ENCODE measurements at regions not wholly inside any gene's neighbourhood (a gene's known extent, or its start where the extent isn't known, plus 50 kb on each side); places are given as distances from the start of the nearest gene placed in this dataset.

DNA sequence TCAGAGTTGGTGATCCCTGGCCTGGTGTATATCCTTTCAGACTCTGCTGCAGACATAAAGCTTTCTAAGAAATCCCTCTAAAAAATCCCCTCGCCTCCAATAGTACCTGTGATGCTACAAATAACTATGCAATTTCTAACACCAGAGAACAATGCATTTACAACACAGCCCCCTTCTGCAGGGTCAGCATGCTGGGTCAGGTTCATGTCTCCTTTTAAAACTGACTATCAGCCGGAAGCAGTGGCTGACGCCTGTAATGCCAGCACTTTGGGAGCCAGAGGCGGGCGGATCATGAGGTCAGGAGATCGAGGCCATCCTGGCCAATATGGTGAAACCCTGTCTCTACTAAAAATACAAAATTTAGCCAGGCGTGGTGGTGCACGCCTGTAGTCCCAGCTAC is 77.0 kb upstream of the SPATA12 start:
- no peak for DNase-seq

DNA sequence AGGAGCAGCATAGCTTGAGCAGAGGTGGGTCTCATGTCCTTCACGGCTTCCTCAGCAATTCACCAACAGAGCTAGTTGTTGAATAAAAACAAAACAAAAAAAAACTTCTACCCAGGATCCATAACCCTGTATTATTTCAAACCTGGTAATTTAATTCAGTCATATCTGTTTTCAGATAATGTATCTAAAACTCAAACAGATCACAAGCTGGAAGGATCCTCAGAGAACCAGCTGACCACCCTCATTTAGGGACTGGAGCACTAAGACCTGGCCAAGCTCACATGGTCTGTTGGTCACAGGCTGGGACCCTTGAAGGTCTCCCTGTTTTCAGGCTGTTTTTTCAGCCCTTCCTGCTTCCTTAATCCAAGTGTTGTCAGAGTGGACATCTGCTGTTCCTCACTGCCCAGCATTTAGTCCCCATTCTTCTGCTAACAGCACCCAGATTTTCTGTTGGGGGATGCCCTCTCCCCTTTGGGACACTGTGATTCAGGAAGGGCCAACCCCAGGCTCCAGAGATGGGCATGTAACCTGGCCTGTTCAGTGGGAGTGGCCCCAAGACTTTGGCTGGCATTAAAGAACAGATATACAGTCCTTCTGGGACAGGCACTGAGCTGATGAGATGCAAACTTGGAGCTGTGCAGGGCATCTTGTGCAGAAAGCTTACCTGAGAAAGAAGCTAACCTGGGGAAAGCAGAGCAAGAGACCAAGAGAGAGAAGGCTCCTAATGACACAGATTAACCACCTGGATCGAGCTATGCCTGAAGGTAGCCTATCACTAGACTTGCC is 78.8 kb upstream of the SPATA12 start:
- no peak for DNase-seq

DNA sequence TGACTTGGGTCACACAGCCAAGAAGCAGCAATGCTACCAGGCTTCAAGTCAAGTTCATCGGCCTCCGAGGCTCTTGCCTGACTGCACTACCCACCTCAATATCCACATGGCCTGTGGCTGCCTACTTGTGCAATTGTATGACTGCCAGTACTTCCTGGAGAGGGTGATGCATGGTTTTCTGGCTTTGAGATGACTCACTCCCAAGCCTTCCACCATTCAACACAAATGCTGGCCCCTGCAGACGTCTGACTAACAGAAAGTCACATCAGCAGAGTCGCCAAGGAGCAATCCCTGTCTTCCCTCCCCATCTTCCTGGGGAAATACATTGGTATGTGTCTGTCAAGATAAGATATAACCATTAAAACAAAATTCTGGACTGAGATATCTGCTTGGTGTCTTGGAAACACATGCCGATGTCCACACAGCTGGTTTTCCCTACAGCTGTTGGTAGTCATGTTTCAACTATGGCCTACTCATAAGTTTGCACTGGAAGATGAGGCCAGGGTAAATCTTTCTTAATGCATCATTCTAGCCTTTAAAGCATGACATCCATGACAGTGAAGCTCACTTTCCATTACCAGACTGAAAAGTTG is 79.6 kb upstream of the SPATA12 start:
- DNase-seq: peak; percentile 25

DNA sequence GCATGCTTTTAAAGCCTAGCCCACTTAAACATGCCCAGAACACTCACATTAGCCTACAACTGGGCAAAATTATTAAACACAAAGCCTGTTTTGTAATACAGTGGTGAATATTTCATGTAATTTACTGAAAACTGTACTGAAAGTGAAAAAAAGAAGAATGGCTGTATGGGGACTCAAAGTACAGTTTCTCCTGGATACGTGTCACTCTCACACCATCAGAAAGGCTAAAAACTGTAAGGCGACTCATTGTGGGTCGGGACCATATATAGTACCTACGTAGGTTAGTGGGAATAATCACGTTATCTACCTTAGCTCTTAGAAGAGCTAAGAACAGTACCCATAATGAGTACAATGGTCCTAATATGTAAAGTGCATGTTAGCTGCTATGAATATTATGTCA is 80.2 kb upstream of the SPATA12 start:
- DNase-seq: no peak

DNA sequence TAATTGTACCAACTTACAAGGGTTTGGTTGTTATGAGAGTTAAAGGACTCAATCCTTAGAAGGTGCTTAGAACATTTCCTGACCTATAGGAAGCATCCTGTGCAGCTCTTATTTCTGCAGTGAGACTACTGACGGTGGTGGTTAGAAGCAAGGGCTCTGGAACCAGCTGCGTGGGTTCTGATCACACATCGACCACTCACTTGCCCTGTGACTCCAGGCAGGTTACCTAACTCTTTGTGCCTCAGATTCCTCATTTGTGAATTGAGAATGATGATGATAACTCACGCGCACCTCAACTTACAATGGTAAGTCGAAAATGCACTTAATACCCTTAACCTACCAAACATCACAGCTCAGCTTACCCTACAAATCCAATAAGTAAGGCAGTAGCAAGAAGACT is 80.7 kb upstream of the SPATA12 start:
- DNase-seq: no peak

DNA sequence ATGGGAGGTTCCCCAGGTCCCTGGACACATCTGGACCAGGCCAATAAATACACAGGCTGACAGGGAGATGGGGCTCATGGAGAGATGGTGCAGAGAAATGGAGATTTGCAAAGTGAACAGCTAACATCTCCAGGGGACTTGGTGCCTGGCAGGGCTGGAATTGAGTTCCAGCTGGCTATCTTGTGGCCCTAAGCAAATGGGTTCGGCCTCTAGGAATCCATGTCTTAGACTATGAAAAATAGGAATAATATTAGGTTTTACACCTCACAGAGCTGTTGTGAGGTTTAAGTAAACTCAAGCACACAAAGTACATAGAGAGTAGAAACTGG is 82.9 kb upstream of the SPATA12 start:
- DNase-seq: no peak

DNA sequence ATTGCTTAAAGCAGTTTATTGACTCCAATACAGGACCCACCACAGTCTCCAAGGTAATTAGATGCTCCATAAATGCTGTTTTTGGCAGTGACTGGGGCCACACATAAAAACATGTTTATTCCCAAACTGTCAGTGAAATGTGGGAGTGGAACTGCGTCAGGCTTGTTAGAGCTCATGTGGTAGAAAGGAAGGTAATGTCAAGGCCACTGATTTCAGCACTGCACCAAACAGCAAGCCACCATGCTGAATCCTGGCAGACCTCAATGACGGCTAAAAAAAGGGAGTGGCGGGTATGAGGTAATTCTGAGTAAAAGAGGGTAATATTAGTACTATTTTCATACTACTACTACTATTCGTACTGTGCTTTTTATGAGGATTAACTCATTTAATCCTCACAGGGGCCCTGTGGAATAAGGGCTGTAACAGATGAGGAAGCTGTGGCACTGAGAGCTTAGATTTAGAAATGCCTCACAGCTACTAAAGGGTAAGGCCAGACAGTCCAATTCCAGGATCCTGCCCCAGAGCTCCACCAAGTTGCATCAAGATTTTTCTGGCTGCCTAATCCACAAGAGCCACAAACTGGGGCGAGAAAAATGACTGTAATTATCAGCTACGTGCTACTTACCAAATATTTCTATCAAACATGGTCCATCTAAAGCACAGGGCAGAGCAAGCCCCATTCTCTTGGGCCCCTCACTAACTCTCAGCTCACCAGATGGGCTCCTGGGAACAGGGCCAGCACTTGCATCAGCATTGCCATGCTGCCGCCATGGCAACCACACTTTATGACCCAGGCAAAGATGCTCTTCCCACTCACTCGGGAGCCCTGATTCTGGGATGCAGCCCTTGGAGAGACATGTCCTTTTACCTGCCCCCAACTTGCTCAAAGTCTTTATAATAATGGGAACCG is 83.6 kb upstream of the SPATA12 start:
- DNase-seq: no peak

DNA sequence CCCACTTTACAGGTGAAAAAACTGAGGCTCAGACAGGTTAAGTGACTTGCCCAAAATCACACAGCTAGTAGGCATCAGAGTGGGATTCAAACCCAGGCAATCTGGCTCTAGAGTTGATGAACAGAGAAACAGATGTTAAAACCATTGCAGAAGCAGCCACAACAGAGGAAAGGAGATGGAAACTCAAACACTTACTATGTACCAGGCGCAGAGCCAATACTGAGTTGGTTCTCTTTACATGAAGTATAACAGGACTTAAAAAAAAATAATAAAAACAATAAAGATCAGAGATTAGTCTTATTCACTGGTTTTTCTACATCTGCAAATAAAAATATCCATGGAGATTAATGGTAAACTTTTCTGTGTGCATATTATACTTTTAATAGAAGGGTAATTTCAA is 84.9 kb upstream of the SPATA12 start:
- DNase-seq: no peak

DNA sequence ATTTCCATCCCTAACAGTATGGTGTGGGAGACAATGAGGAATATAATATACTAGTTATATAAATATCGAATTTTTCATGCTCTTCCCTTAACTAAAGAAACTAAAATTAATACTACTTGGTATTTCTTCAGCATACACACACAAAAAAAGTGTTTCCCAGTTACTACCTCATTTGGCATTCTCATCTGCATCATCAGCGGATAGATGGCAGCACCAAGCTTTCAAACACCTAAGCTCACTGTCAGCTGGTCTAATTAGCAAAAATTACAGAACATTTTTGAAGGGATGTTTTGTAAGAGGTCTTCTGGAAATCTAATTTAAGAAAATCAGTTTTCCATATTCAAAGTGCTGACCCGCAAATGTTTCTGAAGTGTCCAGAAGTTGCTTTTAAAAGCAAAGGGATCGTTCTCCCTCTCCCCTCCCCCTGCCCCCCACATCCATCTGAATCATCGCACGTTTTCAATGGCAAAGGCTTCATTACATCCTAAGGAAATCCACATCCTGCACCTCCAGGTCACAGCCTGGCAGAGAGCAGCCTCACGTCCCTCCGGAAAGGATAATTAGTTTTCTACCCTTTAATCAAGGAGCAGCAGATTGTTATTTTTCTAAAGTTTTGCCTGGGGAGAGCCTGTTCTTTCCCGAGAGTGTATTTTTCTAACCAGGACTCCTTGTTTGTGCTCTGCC is 86.1 kb upstream of the SPATA12 start:
- no peak for DNase-seq

DNA sequence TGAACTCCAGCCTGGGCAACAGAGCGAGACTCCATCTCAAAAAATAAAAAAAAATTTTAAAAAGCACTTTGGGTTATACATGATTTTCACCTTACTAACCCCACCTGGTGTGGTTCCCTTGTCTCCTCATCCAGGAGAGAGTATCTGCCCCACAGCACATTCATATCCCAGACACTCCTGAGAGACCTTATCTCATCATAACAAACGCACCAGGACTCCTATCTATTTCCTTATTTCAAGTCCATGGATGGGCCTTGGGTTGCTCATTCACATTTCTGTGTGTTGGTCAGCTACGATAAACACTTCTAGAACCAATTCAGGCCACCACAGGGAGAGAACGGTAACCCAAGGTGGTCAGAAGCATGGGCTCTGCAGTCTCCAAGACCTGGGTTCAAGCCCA is 88.6 kb upstream of the SPATA12 start:
- no peak for DNase-seq

DNA sequence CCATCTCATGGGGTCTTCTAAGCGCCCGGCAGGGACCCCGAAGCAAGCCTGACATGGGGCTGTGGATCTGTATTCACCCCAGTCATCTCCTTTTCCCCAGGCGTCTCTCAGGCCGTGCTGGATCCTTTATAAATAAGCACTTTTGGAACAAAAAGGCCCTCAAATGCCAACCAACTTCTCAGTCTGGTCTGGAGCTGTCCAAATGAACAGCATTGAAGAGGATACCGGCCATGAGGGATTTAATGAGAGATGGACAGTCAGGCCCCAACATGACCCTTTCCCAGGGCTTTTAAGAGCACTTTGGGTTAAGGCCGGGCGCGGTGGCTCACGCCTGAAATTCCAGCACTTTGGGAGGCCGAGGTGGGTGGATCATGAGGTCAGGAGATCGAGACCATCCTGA is 89.2 kb upstream of the SPATA12 start:
- DNase-seq: no peak

DNA sequence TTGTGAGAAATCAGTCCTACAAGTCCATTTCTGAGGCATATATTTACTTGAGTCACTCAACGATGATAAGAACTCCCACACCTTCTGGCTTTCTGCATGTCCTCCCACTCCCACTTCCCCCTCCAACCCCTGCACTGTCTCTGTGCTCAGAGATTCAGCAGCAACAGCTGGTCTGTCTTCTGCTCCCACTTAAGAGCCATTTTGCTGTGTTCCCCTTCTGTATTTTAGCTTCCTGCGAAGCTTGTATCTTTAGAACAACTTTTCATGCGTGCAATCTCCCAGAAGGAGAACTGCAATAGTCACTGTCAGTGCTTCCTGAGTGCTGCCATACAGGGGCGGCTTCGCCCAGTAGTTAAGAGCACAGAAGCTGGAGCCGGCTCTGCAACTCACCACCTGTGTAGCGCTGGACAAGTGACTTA is 90.0 kb upstream of the SPATA12 start:
- no peak for DNase-seq

DNA sequence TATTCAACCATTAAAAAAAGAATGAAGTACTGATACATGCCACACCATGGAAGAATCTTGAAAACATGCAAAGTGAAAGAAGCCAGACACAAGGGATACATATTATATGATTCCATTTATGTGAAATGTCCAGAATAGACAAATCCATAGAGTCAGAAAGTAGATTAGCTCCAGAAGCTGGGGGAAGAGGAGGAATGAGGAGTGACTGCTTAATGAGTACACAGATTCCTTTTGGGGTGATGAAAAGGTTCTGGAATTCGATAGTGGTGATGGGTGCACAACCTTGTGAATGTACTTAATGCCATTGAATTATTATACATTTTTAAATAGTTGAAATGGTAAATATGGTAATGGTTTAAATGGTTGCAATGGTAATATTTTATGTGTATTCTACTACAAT is 90.6 kb upstream of the SPATA12 start:
- DNase-seq: no peak

DNA sequence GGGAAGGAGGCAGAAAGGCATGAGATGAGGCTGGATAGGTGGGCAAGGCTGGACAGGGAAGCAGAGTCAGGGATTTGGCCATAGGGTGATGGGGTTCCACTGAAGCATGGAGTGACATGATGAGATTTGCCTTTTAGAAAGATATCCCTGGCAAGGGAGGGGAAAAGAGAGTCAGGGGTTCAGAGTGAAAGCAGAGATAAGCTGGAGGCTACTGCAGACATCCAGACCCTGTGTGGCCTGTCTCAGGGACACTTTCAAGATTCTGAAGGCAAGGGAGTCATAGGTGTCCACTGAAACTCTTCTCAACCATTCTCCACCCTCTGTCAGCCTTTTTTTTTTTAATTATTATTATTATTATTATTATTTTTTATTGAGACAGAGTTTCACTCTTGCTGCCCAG is 94.0 kb upstream of the SPATA12 start:
- no peak for DNase-seq

DNA sequence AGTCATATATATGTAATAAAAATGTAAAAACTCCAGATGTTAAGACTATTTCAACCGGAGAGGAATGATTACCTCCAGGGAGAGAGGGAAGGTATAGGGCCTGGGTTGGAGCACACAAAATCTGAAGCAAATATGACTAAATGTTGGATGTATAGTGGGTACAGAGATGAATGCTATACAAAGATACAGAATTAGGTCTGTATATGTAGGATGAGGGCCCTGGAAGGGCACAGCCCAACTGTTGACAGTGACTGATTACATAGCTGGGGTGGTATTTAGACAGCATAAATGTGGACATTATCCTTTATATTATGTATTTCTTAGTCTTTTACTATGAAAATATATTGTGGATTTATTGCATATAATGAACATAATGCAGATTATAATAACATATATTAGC is 94.4 kb upstream of the SPATA12 start:
- DNase-seq: no peak

DNA sequence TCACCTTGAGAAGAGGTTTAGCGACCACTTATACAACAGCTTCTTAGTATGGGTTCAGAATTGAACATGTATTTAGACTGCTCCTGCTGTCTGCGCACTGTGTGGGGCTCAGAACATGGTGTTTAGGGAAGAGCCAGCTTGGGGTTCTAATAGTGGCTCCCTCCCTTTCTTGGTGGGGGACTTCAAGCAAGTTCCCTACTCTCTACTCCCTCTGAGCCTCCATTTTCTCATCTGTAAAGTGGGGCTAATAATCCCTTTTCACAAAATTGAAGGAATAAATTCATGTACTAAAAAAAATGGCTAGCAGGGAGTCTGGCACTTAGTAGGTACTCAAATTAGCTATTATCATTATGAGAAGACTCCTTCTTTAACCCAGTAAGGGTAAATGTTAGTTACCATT is 97.5 kb upstream of the SPATA12 start:
- no peak for DNase-seq

DNA sequence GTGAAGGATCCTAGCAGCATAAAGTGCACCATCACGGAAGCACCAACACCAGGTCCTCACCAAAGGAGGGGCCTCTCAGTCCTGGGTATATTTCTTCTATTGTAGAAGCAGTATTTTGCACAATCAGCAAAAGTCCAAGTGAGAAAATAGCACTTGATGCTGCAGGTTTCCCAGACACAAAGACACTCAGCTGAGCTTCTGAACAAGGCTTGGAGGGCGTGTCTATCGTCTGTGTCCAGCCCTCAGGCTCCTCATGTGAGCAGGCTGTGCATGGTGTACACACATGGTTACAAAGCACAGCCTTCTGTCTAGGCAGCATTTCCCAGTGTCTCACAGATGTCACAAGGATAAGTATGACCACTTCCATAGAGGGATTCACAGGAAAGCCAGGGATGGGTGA is 98.3 kb upstream of the SPATA12 start:
- no peak for DNase-seq

DNA sequence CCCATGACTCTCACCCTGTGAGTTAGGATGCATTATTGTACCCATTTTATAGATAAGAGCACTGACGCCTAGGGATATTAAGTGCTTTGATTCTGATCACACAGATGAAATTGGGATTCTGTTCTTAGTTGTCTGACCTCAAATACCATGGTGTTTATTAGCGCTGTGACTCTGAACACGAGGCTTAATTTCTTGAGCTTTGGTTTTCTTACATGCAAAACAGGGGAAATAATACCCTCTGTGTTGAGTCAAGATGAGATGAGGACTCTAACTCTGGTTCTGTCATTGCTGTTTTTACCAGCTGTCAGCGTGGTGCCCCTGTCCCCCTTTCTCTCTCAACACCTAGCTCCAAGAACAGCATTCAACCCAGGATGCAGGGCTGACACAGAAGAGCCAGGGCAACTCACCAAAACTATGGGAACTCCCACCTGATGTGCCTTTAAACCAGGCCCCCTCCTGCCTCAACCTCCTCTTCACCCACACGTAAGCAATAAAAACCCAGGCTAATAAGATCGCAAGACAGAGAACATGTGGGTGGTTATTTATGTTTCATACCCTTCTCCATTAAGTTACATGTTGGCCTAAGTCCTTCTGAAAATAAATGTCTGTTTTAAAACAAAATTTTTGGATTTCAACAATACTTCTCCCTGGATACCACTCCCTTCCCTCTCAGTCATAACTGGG is 100.1 kb upstream of the SPATA12 start:
- DNase-seq: no peak

DNA sequence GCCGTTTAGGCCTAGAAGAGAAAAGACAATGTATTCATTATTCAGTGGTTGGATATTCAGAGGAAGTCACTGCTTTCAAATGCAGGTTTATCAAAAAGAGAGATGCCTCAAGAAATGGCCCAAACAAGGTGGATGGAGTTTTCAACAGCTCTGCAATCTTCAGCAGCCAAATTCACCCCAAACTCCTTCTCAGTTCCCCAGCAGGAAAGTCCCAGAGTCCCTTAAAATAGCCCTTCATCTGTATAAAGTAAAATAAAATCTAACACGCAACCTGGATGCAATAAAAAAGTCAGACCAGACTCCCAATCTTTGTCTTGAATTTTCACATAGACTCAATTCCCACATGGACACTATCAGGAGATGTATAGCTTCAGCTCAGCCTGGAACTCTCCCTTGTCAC is 101.6 kb upstream of the SPATA12 start:
- no peak for DNase-seq

DNA sequence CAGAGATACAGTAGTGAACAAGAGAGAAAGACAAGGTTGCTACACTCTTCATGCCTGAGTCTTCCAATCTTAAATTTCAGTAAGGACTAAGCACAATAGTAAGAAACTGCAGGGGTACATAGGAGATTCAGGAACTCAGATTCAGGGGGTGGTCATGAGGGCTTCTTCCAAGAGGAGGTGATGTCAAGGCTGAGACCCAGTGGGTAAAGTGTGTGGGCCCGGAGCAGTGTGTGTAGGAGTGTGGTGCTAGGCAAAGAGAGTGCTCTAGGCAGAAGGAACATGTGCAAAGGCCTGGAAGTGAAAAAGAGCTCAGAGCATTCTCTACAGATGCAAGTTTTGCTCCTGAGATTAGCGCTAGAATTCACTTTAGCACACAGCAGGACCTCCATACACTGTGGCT is 102.9 kb upstream of the SPATA12 start:
- no peak for DNase-seq

DNA sequence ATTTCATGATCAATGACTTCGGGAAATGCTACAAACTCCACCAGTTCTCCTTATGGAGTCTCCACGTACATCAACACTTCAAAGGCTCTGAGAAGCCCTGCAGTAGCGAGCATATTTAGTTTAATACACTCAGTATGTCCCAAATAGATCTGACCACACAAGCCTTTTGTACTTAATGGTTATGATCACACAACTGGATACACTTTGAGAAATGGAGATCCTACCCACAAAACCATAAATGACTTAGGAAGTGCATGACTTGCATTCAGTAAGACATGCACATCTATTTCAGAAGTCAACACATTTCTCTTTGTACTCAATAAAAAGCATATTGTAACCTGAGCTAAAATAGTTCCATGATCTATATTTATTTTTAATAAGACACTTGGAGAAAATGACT is 103.6 kb upstream of the SPATA12 start:
- DNase-seq: no peak

DNA sequence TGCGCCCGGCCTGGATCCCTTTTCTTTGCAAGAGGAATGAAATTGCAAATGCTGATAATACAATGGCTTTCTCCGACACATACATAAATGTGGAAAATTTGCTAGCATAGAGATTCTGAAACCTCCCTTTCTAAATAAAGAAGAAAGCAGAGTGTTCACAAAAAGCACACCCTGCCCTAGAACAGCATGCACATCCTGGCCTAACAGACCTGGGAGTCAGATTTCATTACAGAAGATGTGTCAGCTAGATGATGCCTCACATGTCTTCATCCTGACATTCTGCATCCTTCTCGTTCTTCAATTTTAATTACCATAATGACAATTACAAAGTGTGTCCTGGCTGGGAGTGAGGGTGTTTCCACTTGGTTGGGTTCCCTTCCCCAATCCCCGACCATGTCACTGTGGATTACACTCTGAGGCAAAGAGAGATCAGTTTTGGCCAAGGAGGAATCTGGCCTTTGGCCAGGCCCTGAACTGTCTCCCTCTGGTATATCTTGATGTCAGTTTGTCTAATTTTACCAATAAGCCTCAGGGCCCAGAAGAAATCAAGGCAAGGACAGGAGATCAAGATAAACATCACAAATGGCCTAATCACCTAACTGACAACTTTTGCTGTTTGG is 104.9 kb upstream of the SPATA12 start:
- DNase-seq: no peak
